T47D (cell line): ENCODE measurements at regions not wholly inside any gene's neighbourhood (a gene's known extent, or its start where the extent isn't known, plus 50 kb on each side); places are given as distances from the start of the nearest gene placed in this dataset.

Experiments
- DNase-seq, 2 experiments: peaks; one replicate each; pipeline versions ENCODE4 v3.0.0 to v3.0.0-alpha.2; 2011 to 2012; ENCODE audit warnings: low read depth in 1 of 2, low spot score in 1 of 2
- JUND ChIP-seq: IDR thresholded peaks from 2 replicates; pipeline ENCODE4 v1.6.1; 2012; ENCODE audit warnings: low read depth
- in situ Hi-C: cut with HindIII; loops from 2 replicates; pipeline ENCODE4 v1.10.0; 2016; ENCODE audit warnings: low sequenced_read_pairs, low pct_unique_long_range_greater_than_20kb

DNA sequence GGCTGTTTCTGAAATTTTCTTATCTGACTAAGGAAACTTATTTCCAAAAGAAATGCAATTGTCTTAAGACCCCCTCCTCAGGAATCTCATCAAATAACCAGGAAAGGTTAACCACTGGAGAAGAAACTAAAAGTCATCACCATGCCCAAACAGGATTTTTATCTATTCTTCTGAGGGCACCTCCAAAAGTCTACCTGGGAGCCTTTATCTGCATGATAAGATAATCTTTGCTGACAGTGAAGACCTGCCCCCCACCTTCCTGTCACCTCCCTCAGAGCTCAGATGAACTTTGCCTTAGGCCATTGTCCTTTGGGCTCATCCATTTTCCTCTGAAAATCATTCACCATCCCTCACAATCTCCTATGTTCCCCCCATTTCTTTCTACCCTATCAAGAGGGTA is 137.3 kb upstream of the SMAD3 start:
- TF ChIP-seq JUND = no peak
- in situ Hi-C loops = no loop called here
- no peak for DNase-seq

DNA sequence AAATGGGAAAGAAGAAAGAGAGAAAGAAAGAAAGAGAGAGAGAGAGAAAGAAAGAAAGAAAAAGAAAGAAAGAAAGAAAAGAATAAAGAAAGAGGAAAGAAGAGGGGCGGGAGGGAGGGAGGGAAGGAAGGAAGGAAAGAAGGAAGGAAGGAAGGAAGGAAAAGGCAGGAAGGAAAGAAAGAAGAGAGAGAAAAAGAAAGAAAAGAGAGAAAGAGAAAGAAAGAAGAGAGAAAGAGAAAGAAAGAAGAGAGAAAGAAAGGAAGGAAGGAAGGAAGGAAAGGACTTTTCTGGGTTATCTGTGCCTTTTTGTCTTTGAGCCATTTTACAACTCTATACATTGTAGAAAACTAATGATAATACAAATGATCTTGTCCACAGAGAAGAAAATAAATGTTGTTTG is 136.6 kb upstream of the SMAD3 start:
- in situ Hi-C loops = no loop called here
- DNase-seq = no peak
- no peak for TF ChIP-seq JUND

DNA sequence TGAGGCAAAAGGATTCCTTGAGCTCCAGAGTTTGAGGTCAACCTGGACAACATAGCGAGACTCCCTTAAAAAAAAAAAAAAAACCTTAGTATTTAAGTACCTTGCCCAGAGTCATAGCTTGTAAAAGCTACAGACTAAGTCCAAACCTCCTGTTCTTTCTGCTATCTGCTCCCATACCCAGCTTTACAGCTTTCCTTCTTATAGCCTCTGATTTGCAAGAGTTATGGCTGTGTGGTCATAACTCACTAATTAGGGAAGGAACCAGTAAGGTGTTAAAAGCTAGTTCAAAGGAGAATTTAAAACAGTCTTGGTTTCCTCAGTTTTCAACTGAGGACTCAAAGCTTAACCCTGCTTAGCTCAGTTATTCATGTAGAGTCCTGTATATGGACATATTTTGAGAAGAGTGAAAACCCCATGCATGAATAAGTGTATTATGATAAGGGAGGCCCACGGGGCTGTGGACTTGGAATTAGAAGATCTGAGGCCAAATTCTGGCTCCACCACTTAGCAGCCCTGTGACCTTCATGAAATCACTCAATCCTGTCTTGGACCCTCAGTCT is 135.5 kb upstream of the SMAD3 start:
- TF ChIP-seq JUND = no peak
- in situ Hi-C loops = no loop called here

DNA sequence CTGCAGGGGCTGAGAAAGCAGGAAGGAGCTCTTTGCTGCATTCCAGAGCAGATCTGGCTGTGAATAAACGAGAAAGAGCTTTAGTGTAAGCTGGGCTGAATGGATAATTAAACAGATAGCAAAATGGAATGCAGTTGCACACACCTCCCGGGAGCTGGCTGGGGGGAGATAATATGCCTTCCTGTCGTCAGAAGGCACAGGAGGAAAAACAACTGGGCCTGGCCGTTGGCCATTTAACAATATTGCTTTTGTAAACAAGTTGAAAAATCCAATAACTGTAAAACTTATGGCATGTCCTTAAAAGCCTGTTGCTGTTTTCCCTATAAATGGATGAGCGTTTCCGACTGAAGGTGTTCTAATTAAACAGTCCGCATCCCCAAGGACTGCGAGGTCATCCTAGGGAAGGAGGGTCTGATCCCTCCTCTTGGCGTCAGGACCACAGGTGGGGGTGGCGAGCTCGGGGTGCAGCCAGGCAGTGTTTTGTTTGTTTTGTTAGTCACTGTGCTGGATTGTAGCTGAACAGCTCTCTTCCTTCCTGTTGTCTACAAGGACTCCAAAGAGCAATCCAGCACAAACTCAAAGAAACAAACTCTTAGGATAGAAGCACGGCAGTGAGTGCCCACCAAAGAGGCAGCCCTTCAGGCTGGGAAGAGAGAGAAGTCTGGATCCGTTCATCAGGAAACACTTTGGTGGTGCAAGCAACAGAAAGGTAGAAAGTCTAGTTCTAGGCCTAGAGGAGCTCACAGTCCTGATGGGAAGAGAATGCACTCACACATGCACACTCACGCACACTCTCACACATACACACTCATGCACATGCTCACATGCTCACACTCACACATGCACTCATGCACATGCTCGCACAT is 133.4 kb upstream of the SMAD3 start:
- DNase-seq = peak; percentile 55 to 88
- in situ Hi-C loops = no loop called here
- TF ChIP-seq JUND = peak; percentile 92

More for the DNA sequence above, 135.5 kb upstream of the SMAD3 start:
- no peak for DNase-seq

DNA sequence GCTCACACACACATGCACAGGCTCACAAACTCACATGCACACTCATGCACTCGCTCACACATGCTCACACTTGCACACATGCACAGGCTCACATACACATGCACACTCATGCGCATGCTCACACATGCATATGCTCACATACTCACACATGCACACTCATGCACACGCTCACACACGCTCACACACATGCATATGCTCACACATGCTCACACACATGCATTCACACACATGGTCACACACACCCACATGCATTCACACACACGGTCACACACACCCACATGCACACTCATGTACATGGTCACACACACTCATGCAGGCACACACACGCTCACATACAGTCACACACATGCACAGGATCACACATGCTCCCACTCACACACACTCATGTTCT is 132.8 kb upstream of the SMAD3 start:
- in situ Hi-C loops = no loop called here
- TF ChIP-seq JUND = no peak
- no peak for DNase-seq

DNA sequence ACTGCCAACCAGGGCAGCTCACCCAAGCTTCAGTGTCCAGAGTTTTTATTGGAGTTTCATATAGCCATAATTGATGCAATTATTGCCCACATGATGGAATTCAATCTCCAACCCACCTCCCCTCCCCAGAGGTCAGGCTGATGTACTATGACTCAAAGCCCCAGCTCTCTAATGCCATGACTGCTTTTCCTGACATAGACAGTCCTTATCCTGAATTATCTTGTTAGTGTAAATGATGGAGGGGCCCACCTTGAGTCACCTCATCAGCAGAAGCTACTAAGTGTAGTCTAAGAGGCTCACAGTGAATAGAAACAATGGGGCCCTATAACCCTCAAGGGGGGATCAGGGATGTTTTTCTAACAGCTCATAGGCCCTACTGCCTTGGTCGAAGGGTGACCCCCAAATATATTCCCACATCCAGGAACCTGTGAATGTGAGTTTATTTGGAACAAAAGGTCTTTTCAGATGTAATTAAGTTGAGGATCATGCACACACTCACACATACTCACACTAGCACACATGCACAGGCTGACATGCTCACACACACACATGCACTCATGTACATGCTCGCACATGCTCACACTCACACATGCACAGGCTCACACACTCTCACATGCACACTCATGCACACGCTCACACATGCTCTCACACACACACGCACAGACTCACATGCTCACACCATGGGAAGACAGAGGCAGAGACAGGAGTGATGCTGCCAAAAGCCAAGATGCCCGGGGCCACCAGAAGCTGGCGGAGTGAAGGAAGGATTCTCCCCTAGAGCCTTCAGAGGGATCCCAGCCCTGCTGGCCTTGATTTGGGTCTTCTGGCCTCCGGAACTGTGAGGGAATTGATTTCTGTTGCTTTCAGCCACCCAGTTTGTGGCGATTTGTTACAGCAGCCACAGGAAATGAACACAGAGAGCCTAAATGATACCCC is 131.2 kb upstream of the SMAD3 start:
- in situ Hi-C loops = no loop called here
- TF ChIP-seq JUND = no peak
- no peak for DNase-seq

DNA sequence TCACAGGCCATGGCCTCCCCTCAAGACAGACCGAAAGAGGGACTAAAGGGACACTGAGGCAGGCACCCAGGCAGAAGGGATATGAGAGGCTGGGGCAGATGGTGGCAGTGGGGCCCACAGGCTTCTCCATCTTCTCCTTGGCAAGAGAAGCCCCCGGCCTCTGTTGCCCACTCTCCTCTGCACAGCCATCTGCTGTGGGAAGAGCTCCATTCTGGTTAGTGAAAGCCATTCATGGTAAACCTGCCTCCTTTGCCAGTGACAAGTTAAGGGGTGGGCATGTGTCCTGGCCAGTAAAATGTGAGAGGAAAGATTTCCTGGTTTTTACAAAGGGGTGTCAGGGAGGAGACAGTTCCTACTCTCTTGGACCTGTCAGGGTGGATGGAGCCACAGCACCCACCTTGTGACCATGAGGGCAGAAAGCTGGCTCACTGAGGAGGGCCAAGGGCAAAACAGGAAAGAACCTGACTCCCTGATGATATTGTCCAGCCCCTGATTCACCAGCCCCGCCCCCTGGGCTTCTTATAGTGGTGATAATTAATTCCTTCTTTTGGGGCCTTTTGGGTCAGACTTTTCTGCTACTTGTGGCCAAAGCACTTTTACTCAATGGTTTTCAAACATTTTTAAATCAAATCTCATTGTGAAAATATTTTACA is 130.4 kb upstream of the SMAD3 start:
- no peak for TF ChIP-seq JUND
- no peak for DNase-seq
- in situ Hi-C loops = no loop called here

DNA sequence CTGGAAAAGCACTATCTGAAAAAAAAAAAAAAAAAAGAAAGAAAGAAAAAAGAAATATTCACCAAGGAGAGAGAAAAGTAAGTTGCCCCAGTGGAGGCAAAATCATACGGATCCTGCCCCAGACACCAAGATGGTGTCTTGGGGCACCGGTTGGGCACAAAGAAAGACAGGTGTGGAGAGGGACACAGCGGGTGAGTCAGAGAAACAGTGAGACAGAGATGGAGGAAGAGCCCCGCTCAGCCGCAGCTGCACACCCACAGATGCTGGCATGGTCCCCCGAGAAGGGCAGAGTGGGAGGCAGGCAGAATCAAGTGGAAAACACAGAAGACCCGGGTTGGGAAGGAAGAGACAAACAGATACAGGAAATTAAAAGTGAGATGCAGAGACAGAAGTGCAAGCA is 129.7 kb upstream of the SMAD3 start:
- TF ChIP-seq JUND = no peak
- in situ Hi-C loops = no loop called here
- DNase-seq = no peak

DNA sequence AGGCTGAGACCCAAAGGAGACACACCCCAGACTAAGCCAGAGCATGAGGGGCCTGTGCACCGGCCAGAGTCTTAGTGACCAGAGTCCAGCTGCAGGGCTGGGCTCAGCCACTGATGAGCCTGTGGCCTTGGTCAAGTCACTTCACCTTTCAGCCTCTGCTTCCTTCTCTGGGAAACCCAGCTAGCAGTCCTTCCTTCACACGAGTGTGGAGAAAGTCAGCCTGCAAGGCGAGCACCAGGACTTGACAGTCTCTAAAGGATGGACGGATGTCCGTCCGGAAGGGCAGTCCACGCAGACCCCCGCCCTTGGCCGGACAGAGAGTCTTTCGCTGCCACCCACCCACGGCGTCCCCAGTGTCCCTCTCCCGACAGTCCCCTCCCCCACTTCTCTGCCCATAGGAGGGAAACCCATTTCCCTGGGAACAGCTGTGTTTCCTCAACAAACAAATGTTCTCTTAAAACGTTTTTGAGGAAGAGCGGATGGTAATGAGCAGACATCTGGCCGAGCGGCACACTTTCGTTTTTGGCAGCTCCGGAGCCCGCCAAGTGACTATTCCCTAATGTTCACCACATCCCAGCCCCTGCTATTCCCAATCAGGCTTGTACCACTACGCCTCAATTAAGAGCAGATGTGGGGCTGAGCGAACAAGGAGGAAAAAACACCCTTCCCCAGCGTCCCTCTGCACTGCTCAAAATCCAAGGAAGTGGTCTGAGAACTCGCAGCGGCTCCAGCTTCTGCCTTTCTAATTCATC is 129.1 kb upstream of the SMAD3 start:
- in situ Hi-C loops = no loop called here
- no peak for DNase-seq
- no peak for TF ChIP-seq JUND

DNA sequence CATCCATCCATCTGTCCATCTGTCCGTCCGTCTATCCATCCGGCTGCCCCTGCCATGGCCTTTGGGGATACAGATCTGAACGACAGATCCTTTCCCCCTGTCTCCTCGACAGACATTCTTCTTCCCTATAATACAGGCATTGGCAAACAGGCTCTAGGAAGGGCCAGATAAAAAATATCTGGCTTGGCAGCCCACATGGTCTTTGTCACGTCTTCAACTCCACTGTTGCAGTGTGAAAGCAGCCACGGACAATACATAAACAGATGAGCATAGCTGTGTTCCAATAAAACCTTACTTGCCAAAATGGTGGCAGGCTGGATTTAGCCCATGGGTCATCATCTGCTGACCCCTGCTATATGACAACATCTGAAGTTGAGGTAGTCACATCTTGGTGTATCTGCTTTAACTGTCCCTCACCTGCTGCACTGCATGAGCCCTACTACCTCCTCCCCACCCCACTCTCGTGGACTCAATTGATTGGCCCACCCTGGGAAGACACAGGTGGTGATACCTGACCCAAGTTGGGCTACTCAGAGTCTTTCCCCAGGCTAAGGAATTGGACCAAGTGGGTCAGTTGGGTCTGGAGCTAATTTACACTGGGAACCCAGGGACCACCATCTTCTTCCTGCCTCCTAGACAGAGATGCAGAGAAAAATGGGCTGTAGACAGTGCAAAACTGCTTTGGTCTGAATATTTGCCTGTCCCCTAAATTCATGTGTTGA is 128.4 kb upstream of the SMAD3 start:
- TF ChIP-seq JUND = no peak
- DNase-seq = no peak
- in situ Hi-C loops = no loop called here

DNA sequence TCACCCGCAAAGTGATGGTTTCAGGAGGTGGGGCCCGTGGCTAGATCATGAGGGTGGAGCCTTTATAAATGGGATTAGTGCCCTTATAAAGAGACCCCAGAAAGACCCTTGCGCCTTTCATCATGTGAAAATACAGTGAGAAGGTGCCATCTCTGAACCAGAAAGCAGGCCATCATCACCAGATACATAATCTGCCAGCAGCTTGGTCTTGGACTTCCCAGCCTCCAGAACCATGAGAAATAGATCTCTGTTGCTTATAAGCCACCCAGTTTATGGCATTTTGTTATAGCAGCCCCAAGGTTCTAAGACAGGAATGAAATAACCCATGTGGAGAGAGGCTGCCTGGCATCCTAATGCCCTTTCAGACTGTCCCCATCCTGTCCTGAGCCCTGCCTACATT is 127.8 kb upstream of the SMAD3 start:
- TF ChIP-seq JUND = no peak
- in situ Hi-C loops = no loop called here
- no peak for DNase-seq
